Omental fat pad (tissue), 3 donors: ENCODE measurements at regions not wholly inside any gene's neighbourhood (a gene's known extent, or its start where the extent isn't known, plus 50 kb on each side); places are given as distances from the start of the nearest gene placed in this dataset.

Experiments used
- ATAC-seq: fragments of 150-250 bp; one replicate; pipeline ENCODE4 v1.9.1; 2016; ENCODE audit warnings: mild to moderate bottlenecking, moderate library complexity; ENCODE audit not compliant: low FRiP score
- DNase-seq: peaks from one replicate; pipeline ENCODE4 v3.0.0-alpha.2; 2019; ENCODE audit warnings: low spot score
- CTCF ChIP-seq, 3 donors: fragments of 450-650 bp; IDR thresholded peaks; one replicate each; pipeline ENCODE4 v1.5.1; 2016 to 2017; ENCODE audit warnings: antibody characterized with exemption in 3 of 3, mild to moderate bottlenecking in 3 of 3, moderate library complexity in 2 of 3

- no peak for TF ChIP-seq CTCF (IDR thresholded peaks at IDR 0.05)
- no peak for DNase-seq
- no peak for ATAC-seq
Observed at GRCh38 chr4:19522966-19523365, 728.7 kb upstream of the SLIT2 start.

GRCh38 chr4:19520939-19521520, 730.7 kb upstream of the SLIT2 start:
- DNase-seq (no peak), ATAC-seq (no peak)
- TF ChIP-seq CTCF (IDR thresholded peaks at IDR 0.05), result no peak

- DNase-seq, result no peak
- ATAC-seq, result no peak
- TF ChIP-seq CTCF (IDR thresholded peaks at IDR 0.05), result no peak
Observed at GRCh38 chr4:19514276-19515070, 737.2 kb upstream of the SLIT2 start.

- ATAC-seq, result no peak
Observed at GRCh38 chr4:19512086-19512485, 739.6 kb upstream of the SLIT2 start.

GRCh38 chr4:19510993-19511392, 740.7 kb upstream of the SLIT2 start:
- no peak for ATAC-seq
- DNase-seq, result no peak
- no peak for TF ChIP-seq CTCF (IDR thresholded peaks at IDR 0.05)

More at GRCh38 chr4:19512086-19512485, 739.6 kb upstream of the SLIT2 start:
- TF ChIP-seq CTCF (IDR thresholded peaks at IDR 0.05), result no peak
- DNase-seq, result no peak

- DNase-seq (no peak), ATAC-seq (no peak)
- no peak for TF ChIP-seq CTCF (IDR thresholded peaks at IDR 0.05)
Observed at GRCh38 chr4:19508442-19508841, 743.3 kb upstream of the SLIT2 start.

- ATAC-seq (no peak), DNase-seq (no peak)
- TF ChIP-seq CTCF (IDR thresholded peaks at IDR 0.05), result no peak
Observed at GRCh38 chr4:19497705-19498104, 754.0 kb upstream of the SLIT2 start.
